GM12873 (cell line): ENCODE measurements at regions not wholly inside any gene's neighbourhood (a gene's known extent, or its start where the extent isn't known, plus 50 kb on each side); places are given as distances from the start of the nearest gene placed in this dataset.

Source experiments
- TF ChIP-seq, protein P1 (sequence below): IDR thresholded peaks from 2 replicates; pipeline ENCODE4 v1.5.1; 2012; ENCODE audit warnings: low read depth, mild to moderate bottlenecking, moderate library complexity, low read length, control low read depth; ENCODE audit not compliant: insufficient read depth; ENCODE audit errors: missing control alignments

DNA sequence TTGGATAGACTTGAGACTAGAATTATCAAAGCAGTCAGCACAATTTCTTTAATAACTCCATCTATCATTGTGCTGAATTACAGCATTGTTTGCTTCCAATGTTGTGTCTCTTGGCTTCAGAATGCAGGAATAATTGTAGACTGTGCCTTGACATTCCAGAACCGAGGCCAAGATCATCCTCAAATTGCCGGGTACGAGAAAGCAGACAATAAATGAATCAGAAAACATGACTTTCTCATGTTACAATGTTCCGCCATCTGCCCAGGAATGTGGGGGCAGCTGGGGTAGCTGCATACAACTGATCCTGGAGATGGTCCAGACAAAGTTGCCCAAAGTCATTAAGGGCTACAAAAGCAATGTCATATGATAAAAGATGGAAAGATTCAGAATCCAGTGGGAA is 206.2 kb upstream of the SGCD start:
- TF ChIP-seq, protein P1, sequence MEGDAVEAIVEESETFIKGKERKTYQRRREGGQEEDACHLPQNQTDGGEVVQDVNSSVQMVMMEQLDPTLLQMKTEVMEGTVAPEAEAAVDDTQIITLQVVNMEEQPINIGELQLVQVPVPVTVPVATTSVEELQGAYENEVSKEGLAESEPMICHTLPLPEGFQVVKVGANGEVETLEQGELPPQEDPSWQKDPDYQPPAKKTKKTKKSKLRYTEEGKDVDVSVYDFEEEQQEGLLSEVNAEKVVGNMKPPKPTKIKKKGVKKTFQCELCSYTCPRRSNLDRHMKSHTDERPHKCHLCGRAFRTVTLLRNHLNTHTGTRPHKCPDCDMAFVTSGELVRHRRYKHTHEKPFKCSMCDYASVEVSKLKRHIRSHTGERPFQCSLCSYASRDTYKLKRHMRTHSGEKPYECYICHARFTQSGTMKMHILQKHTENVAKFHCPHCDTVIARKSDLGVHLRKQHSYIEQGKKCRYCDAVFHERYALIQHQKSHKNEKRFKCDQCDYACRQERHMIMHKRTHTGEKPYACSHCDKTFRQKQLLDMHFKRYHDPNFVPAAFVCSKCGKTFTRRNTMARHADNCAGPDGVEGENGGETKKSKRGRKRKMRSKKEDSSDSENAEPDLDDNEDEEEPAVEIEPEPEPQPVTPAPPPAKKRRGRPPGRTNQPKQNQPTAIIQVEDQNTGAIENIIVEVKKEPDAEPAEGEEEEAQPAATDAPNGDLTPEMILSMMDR, result no peak

DNA sequence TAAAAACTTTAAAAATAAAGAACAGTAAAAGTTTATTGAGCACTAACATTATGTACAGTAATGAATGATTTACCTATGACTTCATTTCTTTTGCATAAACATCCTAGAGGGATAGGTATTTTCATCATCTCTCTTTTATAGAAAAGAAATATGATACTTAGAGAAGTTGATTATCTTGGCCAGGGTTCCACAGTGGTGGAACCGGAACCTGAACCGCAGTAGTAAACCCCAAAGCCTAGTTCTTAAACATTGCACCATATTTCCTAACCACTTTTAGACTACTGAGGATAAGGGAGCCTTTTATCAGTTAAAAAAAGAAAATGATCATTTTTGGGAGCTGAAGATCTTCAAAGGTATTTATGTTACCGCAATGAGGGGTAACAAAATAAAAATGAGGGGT is 205.7 kb upstream of the SGCD start:
- TF ChIP-seq, protein P1, result no peak

DNA sequence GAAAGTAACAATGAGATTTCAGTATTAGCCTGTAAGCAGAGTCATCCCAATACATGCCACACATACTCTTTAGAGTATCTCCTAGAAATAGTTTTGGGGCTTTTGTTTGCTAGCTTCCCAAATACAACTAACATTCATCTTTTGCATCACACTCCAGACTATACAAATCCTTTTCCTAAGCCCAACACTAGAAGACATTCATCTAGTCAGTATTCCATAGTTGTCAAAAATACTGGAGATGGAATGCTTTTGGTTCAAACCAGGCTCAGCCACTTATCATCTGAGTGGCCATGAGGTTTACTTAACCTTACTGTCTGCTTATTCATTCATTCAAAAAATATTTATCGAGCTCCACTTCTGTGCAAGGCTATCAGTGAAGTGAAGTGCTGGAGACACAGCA is 205.1 kb upstream of the SGCD start:
- TF ChIP-seq, protein P1, result no peak

DNA sequence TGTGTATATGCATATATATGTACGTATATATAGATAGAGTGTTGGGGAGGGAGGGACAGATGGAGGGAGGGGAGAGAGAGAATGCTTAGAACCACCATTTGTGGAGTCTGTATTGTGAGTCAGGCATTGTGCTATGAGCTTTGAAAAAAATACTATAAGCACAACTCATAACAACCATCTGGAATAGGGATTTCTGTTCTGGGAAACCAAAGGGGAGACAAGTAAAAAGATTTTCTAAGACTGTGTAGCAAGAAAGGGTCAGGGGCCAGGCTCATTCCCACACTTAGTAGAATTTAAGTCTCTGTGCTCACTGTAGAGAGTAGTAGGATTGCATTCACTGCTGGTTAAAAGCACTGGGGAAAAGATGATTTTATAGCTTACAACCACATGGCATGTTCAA is 202.3 kb upstream of the SGCD start:
- TF ChIP-seq, protein P1, result no peak

DNA sequence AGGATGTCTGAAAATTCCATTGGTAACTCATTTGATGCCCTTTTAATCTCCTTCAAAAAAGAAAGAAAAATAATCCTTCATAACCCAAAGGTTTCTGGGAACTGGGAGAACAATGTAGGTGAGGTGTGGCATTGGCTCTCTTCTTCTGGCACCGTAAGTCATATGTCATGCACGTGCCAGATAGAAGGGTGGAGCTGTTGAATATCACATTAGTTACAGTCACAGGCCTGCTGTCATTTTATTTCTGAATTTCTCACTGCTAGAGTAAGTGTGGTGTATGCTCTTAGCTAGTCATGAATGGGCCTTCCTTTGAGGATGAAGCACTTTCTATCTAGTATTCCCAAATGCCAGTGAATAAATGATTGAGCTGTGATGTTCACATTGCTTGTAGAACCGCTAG is 201.8 kb upstream of the SGCD start:
- TF ChIP-seq, protein P1, result no peak

DNA sequence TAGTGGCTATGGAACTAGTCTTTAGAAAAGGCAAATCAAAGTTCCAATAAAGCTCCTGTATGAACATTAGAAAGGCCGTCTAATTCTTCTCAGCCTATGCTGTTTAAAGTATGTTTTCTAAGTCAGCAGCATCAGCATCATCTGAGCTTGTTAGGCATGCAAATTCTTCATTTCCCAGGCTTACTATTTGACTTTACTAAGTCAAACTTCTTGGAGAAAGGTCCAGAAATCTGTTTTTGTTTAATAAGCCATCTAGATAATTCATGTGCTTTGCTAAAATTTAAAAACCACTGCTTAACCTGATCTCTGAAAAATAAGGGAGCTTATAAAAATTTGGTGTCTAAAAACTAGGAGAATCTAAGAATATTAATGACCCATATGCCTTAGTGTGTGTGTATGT is 200.2 kb upstream of the SGCD start:
- TF ChIP-seq, protein P1, result no peak

DNA sequence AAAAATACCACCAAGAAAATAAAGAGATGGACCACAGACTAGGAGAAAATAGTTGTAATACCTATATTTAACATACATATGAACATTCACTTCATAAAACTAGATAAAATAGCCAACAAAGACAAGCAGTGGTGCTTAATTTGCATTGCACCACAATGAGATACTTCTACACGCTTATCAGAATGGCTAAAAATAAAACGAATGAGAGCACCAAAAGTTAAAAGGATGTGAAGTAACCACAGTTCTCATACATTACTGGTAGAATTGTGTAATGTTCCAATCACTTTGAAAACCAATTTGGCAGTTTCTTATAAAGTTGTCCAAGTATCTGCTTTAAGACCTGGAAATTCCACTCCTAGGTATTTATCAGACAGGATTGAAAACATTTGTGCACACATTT is 198.9 kb upstream of the SGCD start:
- TF ChIP-seq, protein P1, result no peak
